HepG2 (cell line): ENCODE measurements at regions not wholly inside any gene's neighbourhood (a gene's known extent, or its start where the extent isn't known, plus 50 kb on each side); places are given as distances from the start of the nearest gene placed in this dataset.

Source experiments
- CBX1 ChIP-seq: IDR thresholded peaks from one replicate; pipeline ENCODE4 v1.6.1; 2016; ENCODE audit warnings: antibody characterized with exemption, low read depth
- E2F5 ChIP-seq: sonication (generic); formaldehyde crosslinking; conservative IDR thresholded peaks from 2 replicates; pipeline ENCODE4 v1.4.0; 2020; ENCODE audit warnings: missing genetic modification reagents
- FOXM1 ChIP-seq: sonication (generic); formaldehyde crosslinking; IDR thresholded peaks from 2 replicates; pipeline ENCODE4 v1.5.0; 2020; ENCODE audit warnings: missing genetic modification reagents
- IKZF5 ChIP-seq: IDR thresholded peaks from 2 replicates; pipeline ENCODE4 v1.6.1; 2018; ENCODE audit warnings: missing genetic modification reagents, mild to moderate bottlenecking, missing compliant biosample characterization
- KDM4B ChIP-seq: sonication (generic); formaldehyde crosslinking; IDR thresholded peaks from 2 replicates; pipeline ENCODE4 v1.4.0; 2020; ENCODE audit warnings: missing genetic modification reagents
- KDM5B ChIP-seq: sonication (generic); formaldehyde crosslinking; IDR thresholded peaks from 2 replicates; pipeline ENCODE4 v1.4.0; 2020; ENCODE audit warnings: missing genetic modification reagents, mild to moderate bottlenecking, borderline replicate concordance
- MED8 ChIP-seq: sonication (generic); formaldehyde crosslinking; IDR thresholded peaks from 2 replicates; pipeline ENCODE4 v1.8.1; 2023; ENCODE audit warnings: mild to moderate bottlenecking, missing genetic modification reagents; ENCODE audit not compliant: insufficient replicate concordance
- MLX ChIP-seq: IDR thresholded peaks from 2 replicates; pipeline ENCODE4 v1.6.1; 2016
- NFKBIZ ChIP-seq: IDR thresholded peaks from 2 replicates; pipeline ENCODE4 v1.6.1; 2018; ENCODE audit warnings: missing genetic modification reagents, missing compliant biosample characterization
- PAF1 ChIP-seq: IDR thresholded peaks from 2 replicates; pipeline ENCODE4 v1.6.1; 2016; ENCODE audit warnings: missing genetic modification reagents, missing compliant biosample characterization
- RAD51 ChIP-seq: fragments of 450-650 bp; IDR thresholded peaks from 2 replicates; pipeline ENCODE4 v1.6.1; 2016; ENCODE audit warnings: borderline replicate concordance
- RFX3 ChIP-seq: IDR thresholded peaks from 2 replicates; pipeline ENCODE4 v1.6.1; 2016; ENCODE audit warnings: missing biosample characterization, missing genetic modification reagents
- TBP ChIP-seq: sonication (generic); formaldehyde crosslinking; IDR thresholded peaks from 2 replicates; pipeline ENCODE4 v1.5.0; 2020; ENCODE audit warnings: missing genetic modification reagents
- THYN1 ChIP-seq: sonication (generic); formaldehyde crosslinking; IDR thresholded peaks from 2 replicates; pipeline ENCODE4 v1.8.1; 2023; ENCODE audit warnings: low read depth, mild to moderate bottlenecking, moderate library complexity, missing genetic modification reagents, borderline replicate concordance
- U2AF1 ChIP-seq: fragments of 200-400 bp; formaldehyde crosslinking; optimal IDR thresholded peaks from 2 replicates; pipeline ENCODE3; 2017; ENCODE audit warnings: mild to moderate bottlenecking, low read depth, low read length
- ZBTB37 ChIP-seq: sonication (generic); formaldehyde crosslinking; IDR thresholded peaks from 2 replicates; pipeline ENCODE4 v1.4.0; 2020; ENCODE audit warnings: mild to moderate bottlenecking, missing genetic modification reagents
- ZBTB7B ChIP-seq: sonication (generic); formaldehyde crosslinking; IDR thresholded peaks from 2 replicates; pipeline ENCODE4 v1.4.0; 2020; ENCODE audit warnings: missing genetic modification reagents
- ZNF329 ChIP-seq: sonication (generic); formaldehyde crosslinking; IDR thresholded peaks from 2 replicates; pipeline ENCODE4 v1.9.0; 2021; ENCODE audit warnings: low read depth, mild to moderate bottlenecking, missing genetic modification reagents
- ZNF580 ChIP-seq: IDR thresholded peaks from 2 replicates; pipeline ENCODE4 v1.6.1; 2016; ENCODE audit warnings: low read depth, borderline replicate concordance
- ZNF589 ChIP-seq: sonication (generic); formaldehyde crosslinking; conservative IDR thresholded peaks from 2 replicates; pipeline ENCODE4 v1.8.0; 2022; ENCODE audit warnings: mild to moderate bottlenecking, moderate library complexity, missing genetic modification reagents
- ZNF737 ChIP-seq: sonication (generic); formaldehyde crosslinking; IDR thresholded peaks from 2 replicates; pipeline ENCODE4 v1.5.0; 2020; ENCODE audit warnings: missing genetic modification reagents, mild to moderate bottlenecking, borderline replicate concordance
- ZNF766 ChIP-seq: sonication (generic); formaldehyde crosslinking; IDR thresholded peaks from 2 replicates; pipeline ENCODE4 v1.5.0; 2020; ENCODE audit warnings: missing genetic modification reagents, borderline replicate concordance
- ZNF775 ChIP-seq: sonication (generic); formaldehyde crosslinking; IDR thresholded peaks from 2 replicates; pipeline ENCODE4 v1.4.0; 2020; ENCODE audit warnings: missing genetic modification reagents, mild to moderate bottlenecking, moderate library complexity, borderline replicate concordance
- ZSCAN30 ChIP-seq: sonication (generic); formaldehyde crosslinking; IDR thresholded peaks from 2 replicates; pipeline ENCODE4 v1.5.0; 2020; ENCODE audit warnings: mild to moderate bottlenecking, missing genetic modification reagents
- ZXDC ChIP-seq: sonication (generic); formaldehyde crosslinking; IDR thresholded peaks from 2 replicates; pipeline ENCODE4 v1.5.0; 2020; ENCODE audit warnings: mild to moderate bottlenecking, missing genetic modification reagents

GRCh38 chr19:56955637-56956216, 115.2 kb upstream of the PEG3 start (continued):
- TF ChIP-seq ZBTB37 (CRISPR knock-in tag) (peak; percentile 71; the same call in 1 of the 2 replicates), E2F5 (CRISPR knock-in tag) (no peak), TBP (CRISPR knock-in tag) (no peak), FOXM1 (CRISPR knock-in tag) (peak; percentile 46; the same call in 1 of the 2 replicates), KDM4B (CRISPR knock-in tag) (peak; percentile 91), IKZF5 (CRISPR knock-in tag) (peak; percentile 99), RFX3 (CRISPR knock-in tag) (peak; percentile 51; the same call in 1 of the 2 replicates), THYN1 (CRISPR knock-in tag) (no peak), ZNF775 (CRISPR knock-in tag) (peak; percentile 93), MED8 (CRISPR knock-in tag) (peak; percentile 99), ZNF329 (CRISPR knock-in tag) (no peak), U2AF1 (no peak), NFKBIZ (CRISPR knock-in tag) (peak; percentile 98), ZNF766 (CRISPR knock-in tag) (peak; percentile 91; the same call in 1 of the 2 replicates), ZNF580 (CRISPR knock-in tag) (peak; percentile 97), ZNF737 (CRISPR knock-in tag) (no peak; the same call in 1 of the 2 replicates), CBX1 (peak; percentile 93), MLX (CRISPR knock-in tag) (peak; percentile 98), KDM5B (peak; percentile 77; the same call in 1 of the 2 replicates), RAD51 (no peak), PAF1 (CRISPR knock-in tag) (no peak), ZBTB7B (CRISPR knock-in tag) (peak; percentile 96), ZNF589 (CRISPR knock-in tag) (peak; percentile 96), ZSCAN30 (no peak), ZXDC (peak; percentile 97)
